ENCODE measurements at regions not wholly inside any gene's neighbourhood (a gene's known extent, or its start where the extent isn't known, plus 50 kb on each side); places are given as distances from the start of the nearest gene placed in this dataset.

DNA sequence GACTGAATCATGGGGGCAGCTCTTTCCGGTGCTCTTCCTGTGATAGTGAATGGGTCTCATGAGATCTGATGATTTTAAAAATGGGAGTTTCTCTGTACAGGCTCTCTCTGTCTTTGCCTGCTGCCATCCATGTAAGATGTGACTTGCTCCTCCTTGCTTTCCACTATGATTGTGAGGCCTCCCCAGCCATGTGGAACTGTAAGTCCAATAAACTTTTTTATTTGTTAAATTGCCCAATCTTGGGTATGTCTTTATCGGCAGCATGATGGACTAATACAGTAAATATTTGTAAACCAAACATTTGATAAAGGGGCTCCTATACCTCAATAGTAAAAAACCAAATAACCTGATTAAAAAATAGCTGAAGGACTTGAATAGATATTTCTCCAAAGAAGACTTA, 77.3 kb downstream of the INSIG2 start:
- no peak for DNase-seq (ENCODE audit: low read depth)
- TF ChIP-seq, protein P1, sequence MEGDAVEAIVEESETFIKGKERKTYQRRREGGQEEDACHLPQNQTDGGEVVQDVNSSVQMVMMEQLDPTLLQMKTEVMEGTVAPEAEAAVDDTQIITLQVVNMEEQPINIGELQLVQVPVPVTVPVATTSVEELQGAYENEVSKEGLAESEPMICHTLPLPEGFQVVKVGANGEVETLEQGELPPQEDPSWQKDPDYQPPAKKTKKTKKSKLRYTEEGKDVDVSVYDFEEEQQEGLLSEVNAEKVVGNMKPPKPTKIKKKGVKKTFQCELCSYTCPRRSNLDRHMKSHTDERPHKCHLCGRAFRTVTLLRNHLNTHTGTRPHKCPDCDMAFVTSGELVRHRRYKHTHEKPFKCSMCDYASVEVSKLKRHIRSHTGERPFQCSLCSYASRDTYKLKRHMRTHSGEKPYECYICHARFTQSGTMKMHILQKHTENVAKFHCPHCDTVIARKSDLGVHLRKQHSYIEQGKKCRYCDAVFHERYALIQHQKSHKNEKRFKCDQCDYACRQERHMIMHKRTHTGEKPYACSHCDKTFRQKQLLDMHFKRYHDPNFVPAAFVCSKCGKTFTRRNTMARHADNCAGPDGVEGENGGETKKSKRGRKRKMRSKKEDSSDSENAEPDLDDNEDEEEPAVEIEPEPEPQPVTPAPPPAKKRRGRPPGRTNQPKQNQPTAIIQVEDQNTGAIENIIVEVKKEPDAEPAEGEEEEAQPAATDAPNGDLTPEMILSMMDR (IDR thresholded peaks at IDR 0.05; ENCODE audit: insufficient read depth, low read depth, low read length, missing control alignments) = no peak
- H3K4me3 ChIP-seq (ENCODE audit: low read depth, low read length) = no peak overlapping the region
